GM03348 (cell line): ENCODE measurements at regions not wholly inside any gene's neighbourhood (a gene's known extent, or its start where the extent isn't known, plus 50 kb on each side); places are given as distances from the start of the nearest gene placed in this dataset.
"Not testable (repeated sequence)": the region's sequence is repeated elsewhere in the genome, so short reads cannot be mapped to it uniquely, and the experiment has no call there.

Source experiments
- DNase-seq: peaks from one replicate; pipeline ENCODE4 v3.0.0; 2012; ENCODE audit warnings: low spot score

GRCh38 chr4:126526335-126526734 is 1106.4 kb upstream of the INTU start:
- no peak for DNase-seq

- DNase-seq = no peak
Measured at GRCh38 chr4:126529997-126530396, 1102.8 kb upstream of the INTU start.

GRCh38 chr4:126530996-126531585 is 1101.7 kb upstream of the INTU start:
- DNase-seq = no peak

GRCh38 chr4:126532527-126532926 is 1100.2 kb upstream of the INTU start:
- no peak for DNase-seq

GRCh38 chr4:126533146-126533805 is 1099.5 kb upstream of the INTU start:
- peak; percentile 11 for DNase-seq

GRCh38 chr4:126539771-126540170 is 1093.0 kb upstream of the INTU start:
- DNase-seq = no peak

- DNase-seq = no peak
Measured at GRCh38 chr4:126541820-126542219, 1090.9 kb upstream of the INTU start.

- DNase-seq = no peak
Measured at GRCh38 chr4:126544276-126544675, 1088.5 kb upstream of the INTU start.

GRCh38 chr4:126546197-126546596 is 1086.6 kb upstream of the INTU start:
- not testable (repeated sequence) for DNase-seq

GRCh38 chr4:126547352-126547751 is 1085.4 kb upstream of the INTU start:
- no peak for DNase-seq

- DNase-seq = no peak
Measured at GRCh38 chr4:126548890-126549289, 1083.9 kb upstream of the INTU start.

- DNase-seq = no peak
Measured at GRCh38 chr4:126552321-126552720, 1080.4 kb upstream of the INTU start.

GRCh38 chr4:126553248-126553647 is 1079.5 kb upstream of the INTU start:
- no peak for DNase-seq

- DNase-seq = no peak
Measured at GRCh38 chr4:126558596-126558995, 1074.2 kb upstream of the INTU start.

GRCh38 chr4:126559961-126560360 is 1072.8 kb upstream of the INTU start:
- DNase-seq = no peak

GRCh38 chr4:126560794-126561193 is 1072.0 kb upstream of the INTU start:
- no peak for DNase-seq

- no peak for DNase-seq
Measured at GRCh38 chr4:126563389-126563788, 1069.4 kb upstream of the INTU start.

GRCh38 chr4:126564283-126564854 is 1068.4 kb upstream of the INTU start:
- no peak for DNase-seq

- DNase-seq = no peak
Measured at GRCh38 chr4:126568652-126569570, 1063.8 kb upstream of the INTU start.

GRCh38 chr4:126572264-126572663 is 1060.5 kb upstream of the INTU start:
- no peak for DNase-seq

GRCh38 chr4:126582737-126583136 is 1050.0 kb upstream of the INTU start:
- peak; percentile 5 for DNase-seq

GRCh38 chr4:126583509-126583908 is 1049.2 kb upstream of the INTU start:
- peak; percentile 11 for DNase-seq

- no peak for DNase-seq
Measured at GRCh38 chr4:126591583-126591982, 1041.2 kb upstream of the INTU start.
